NCI-H187 (cell line): ENCODE measurements at regions not wholly inside any gene's neighbourhood (a gene's known extent, or its start where the extent isn't known, plus 50 kb on each side); places are given as distances from the start of the nearest gene placed in this dataset.

Source experiments
- DNase-seq, 2 experiments: peaks; one replicate each; lab custom pipeline; 2025; lab: John Stamatoyannopoulos, UW

DNA sequence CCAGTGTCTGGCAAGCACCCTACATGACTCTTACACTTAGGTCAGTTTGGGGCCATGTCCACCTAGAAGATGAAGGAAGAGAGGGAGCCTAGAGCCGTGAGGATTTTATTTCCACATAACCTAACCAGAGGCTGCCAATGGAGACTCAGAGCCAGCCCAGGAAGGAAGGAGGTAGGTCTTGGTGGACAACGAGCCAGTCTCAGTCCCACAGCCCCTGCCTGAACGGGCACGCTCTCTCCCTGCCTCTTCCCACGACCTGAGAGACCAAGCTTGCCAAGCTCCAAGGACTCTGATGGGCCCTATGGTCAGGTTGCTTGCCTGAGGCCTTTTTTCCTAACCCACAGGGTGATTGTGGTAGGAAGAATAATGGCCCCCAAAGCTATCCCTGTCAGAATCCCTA lies 188.4 kb downstream of the TFCP2L1 start:
- no peak for DNase-seq

DNA sequence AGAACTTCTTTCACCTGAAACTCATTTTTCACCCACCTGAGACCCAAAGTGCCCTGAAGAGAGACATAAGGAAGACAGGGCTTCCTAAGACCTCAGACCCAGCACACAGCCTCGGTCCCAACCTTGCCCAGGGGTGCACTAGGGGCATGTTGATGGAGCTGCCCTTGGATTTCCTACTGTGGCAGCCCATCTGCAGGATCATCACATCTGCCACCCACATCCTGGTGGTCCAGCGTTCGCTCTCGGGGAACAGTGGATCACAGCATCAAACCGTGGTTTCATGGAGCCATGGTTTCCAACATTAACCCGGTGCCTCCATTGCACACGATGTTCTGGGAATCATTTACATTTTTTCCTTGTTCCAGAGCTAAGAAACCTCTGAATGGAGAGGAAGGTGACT lies 186.4 kb downstream of the TFCP2L1 start:
- no peak for DNase-seq

DNA sequence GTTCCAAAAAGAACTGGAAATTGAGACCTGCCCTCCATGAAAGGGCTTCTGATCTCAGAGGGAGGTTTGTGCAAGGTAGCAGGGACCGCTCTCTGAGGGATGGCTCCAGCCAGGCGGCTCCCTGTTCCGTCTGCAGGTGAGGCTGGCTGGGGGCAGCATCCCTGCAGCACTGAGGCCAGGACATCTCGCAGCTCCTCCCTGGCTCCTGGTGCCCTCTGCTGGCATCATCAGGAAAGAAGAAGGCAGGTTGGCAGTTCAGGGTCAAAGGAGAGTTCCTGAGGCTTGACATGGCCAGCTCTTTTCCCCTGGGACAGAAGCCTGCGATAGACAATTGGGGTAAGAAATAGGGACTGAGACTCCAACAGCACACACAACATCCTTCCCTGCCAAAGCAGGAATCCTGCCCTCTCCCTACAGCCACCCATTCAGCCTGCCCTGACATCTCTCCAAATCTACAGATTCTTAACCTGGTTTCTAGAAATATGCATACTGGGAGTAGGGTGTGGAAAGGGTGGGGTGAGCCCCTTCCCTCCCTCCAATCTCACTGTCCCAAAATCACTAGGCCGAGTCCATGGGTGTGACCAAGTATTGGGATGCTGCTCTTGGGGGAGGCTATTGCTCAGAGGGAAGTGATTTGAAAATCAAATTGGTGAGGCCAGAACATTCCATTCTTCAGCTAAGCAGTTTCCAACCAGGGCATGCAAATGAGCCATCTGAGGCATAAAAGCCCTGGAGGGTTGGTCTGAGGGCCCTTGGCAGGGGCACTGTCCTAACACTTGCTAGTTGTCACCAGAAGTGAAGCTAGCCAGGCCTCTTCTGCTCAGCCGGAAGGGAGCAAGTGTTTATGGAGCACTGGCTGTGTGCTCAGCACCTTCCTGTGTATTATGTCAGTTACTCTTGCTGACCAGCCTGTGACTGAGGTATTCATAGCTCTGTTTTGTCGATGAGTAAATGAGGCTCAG lies 185.4 kb downstream of the TFCP2L1 start:
- no peak for DNase-seq

DNA sequence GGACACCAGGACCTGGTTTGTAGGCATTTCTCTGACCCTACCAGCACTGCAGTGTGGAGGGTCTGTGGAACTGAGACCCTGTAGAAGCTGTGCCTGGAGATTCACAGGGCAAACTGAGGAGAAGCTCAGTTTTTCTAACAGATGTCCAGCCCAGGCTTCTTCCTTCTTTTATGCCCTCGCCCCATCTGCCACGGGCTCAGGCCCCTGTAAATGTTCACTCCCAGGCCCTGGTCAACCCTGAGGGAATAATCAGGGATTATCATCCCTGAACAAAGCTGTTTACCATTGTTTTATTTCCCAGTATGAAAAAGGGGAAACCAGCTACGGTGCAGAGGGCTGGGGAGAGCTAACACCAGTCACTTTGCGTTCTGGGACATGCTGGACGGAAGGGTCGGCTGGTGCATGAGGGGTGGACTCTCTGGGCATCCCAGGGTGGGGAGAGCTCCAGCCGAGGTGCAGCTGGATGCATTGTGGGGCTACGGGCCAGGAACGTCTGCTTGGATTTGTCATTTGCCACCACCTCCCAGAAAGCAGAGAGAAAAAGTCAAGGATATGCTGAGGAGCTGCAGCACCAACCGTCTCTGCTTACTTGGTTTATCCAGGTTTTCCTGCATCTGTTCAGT lies 183.8 kb downstream of the TFCP2L1 start:
- DNase-seq = no peak

DNA sequence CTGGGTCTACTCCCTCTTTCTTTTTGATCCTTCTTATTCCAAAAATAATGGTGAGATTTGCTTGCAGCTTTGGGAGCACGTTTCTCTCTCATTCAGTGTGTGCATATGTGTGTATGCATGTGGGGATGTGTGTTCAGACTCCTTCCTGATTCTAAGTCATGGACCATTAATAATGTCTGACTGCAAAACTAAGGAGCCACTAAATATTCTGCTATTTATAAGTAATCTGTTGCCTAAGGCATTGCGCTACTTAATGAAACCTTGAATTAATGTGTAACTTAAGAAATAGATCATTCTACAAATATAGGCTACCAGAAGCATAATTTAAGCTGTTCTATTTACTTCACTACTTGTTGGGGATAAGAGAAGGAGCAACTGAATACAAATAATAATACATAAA lies 182.1 kb downstream of the TFCP2L1 start:
- DNase-seq = no peak

DNA sequence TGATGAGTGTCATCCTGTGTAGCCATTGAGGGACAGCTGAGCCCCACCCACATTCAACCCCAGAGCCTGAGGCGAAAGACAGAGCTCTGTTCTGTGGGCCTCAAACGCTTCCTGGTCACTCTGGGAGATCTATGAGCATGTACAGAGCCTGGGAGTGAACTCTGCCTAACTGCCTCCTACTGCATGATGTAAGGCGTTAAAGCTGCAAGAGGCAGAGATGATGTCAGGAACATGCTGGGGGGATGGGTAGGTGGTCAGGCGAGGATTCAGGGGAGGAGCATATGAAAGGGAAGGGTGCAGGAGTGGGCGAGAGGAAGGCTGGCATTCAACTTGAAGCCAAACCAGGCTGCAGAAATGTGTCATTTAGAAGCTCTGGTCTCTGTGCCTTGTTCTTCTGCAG lies 181.0 kb downstream of the TFCP2L1 start:
- DNase-seq = no peak

DNA sequence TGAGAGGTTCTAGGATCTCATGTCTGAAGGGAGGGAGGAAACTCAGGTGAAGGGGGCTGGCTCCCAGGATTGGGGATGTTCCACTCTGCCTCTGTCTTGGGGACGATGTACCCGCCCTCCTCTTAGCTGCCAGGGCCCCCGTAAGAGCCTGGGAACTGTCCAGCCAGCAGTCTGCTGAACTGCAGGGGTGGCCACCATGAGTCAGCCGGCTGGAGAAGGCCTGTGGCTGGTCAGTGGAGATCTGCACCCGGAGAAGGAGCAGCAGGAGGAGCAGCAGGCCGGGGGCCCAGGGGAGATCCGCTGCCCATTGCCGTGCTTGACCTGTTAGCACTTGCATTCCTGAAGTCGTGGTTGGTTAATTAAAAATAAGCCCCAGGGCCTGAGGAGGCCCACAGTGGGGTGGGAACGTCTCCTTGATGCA lies 180.3 kb downstream of the TFCP2L1 start:
- no peak for DNase-seq

DNA sequence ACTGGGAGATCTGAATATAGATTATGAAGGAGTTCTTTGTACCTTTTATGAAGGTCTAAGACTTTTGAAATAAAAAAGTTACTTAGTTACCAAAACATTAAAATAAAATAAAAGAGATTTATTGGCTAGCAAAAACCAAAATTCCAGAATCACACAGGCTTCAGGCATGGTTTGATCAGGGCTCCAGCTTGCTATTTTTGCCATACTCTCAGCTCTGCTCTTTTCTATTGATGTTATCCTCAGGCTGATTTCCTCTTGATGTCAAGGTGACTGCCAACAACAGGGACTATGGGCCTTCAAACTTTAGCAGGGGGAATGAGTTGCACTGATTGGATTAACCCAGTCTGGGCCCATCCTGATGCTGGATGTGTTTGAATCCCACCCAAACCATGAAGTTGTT lies 174.1 kb downstream of the TFCP2L1 start:
- DNase-seq = no peak

DNA sequence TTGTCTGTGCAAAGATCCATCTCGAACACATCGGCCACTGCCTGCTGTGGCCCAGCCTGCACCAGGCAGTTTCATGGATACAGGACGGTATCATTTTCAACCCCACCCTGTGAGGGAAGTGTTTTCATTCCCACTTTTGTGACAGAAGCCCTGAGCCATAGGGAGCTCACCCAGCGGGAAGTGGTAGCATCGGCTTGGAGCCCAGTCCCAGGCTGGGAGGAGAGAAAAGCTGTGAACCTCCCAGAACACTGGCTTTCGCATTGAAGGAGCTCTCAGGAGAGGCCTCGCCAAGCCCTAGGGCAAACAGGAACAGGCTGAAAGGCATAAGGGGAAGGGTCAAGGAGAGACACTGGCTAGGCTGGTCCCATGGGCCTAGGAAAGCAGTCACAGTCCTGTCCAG lies 166.1 kb downstream of the TFCP2L1 start:
- DNase-seq = no peak

DNA sequence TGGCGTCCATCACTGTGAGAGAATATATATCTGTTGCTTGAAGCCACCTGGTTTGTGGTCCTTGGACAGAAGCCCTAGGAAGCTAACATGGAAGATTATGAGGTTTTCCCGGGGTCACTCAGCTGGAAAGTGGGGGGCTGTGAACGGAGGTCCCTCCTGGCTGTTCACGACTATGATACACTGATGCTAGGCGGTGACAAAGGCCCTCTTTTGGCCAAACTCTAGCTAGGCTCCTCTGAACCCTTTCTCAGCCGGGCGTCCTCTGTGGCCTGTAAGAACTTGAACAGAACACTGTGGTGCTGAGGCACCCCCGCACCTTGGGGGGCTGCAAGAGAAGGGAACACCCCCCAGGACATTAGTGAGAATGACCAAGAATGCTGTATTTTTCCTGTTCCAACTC lies 164.6 kb downstream of the TFCP2L1 start:
- DNase-seq = no peak

DNA sequence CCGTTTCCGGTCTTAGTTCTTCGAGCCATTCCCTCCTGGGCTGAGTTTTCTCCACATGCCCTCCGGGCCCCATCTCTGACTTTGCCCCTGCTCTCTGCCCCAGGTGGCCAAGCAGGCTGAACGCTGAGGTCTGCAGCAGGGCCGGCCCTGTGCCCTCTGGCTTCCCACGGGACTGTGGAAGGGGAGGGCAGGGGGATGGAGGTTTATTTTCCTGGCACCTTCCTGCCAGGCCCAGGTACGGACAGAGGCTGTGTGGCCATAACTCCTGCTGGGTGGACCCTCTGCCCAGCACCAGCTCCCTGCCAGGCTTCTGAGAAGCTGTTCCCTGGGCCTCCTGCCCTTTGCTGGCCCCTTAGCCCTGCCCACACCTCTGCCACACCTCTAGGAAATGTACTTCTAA lies 164.0 kb downstream of the TFCP2L1 start:
- no peak for DNase-seq

DNA sequence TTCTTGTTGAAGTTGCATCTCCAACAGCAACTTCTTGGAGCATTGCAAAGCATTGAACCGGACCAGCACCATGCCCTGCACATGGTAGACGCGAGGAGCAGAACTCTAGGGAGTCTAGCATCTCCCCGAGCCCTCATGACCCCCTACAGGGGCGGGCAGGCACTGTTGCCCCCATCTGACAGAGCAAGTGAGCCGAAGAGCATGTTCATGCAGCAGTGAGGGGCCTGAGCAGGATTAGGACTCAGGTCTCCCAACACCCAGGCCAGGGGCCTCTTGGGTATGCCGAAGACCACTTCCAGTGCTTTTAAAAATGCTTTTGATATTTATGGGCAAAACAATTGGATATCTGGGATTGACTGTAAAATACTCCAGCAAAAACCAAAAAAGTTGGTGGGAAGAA lies 163.3 kb downstream of the TFCP2L1 start:
- no peak for DNase-seq

DNA sequence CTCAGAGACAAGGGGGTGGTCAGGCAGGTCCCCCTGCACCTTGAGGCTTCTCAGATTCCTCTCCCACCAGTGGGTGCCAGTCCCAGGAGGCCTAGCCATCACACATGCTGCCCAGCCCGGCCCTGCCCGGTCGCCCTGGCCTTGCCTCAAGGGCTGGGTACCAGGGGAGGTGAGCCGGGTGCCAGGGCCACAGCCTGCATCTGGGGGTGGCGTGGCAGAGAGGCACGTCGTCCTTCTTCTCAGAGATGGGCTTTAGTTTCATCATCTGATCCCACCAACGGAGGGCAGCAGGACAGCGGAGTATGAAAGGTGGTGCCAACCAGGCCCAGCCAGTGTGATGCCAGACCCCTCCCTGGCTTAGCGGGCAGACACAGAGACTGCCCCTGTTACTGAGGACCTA lies 161.7 kb downstream of the TFCP2L1 start:
- no peak for DNase-seq

DNA sequence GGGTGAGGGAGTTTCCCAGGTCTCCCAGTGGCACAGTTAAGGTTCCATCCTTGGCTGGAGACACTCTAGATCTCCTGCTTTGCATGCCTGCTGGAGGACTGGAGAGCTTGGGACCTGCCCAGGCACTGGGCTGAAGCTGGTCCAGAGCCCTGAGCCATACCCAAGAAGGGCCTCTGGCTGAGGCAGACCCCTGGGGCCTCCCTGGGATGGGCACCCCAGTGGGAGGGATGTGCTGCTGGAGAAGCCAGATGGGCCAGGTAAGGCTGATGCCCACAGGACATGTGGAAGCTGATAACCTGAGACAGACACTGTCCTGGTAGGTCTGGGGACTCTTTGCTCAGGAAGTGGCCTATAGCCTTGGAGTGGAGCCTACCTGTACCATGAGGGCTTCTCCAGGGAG lies 160.7 kb downstream of the TFCP2L1 start:
- DNase-seq = no peak

DNA sequence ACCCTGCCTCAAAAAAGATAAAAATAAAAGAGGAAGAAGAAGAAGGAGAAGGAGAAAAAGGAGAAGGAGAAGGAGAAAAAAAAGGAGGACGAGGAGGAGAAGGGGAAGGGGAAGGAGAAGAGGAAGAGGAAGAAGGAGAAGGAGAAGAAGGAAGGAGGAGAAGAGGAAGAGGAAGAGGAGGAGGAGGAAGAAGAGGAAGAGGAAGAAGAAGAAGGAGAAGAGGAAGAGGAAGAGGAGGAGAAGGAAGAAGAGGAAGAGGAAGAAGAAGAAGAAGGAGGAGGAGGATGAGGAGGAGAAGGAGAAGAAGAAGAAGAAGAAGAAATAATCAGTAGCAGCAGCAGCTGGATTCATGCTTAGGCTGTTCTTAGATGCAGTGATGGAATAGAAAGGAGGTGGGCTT lies 159.7 kb downstream of the TFCP2L1 start:
- no peak for DNase-seq

DNA sequence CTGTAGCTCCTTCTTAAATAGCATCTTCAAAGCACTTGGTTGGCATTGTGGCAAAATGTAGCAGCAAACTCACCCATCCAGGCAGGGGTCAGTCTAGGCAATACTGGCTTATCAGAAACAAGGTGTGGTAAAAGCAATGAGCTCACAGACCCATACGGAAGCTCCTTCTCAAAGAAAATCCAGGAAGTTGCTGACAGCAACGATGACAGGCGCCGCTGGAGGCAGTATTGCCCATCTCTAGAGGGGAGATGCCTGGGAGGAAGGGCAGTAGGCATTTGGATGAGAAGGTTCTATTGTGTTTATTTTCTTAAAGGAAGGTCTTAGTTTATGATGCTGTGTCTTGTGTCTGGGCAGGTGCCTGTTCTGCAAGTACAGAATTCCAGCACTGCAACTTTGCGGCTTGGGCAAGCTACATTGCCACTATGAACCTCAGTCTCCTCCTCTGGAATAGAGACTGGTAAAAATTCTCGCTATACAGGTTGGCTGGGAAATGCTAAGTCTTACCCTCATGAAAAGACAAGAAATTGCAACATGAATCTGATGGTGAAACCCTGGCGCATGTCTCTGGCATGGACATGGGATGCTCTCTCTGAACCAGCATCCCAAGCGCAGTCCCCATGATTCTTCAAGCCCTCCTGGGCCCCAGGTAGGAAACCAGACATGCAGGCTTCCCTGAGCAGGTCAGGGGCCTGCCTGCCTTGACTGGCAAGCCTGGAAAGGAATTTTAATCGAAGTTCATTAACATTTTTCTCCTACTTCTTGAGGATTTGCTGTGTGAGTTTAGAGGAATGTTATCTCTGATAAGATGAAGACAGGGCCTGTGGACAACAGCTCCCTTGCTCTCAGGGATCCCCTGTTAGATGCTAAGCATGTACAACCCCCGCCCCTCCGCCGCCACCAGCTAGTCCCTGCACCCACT lies 156.0 kb downstream of the TFCP2L1 start:
- no peak for DNase-seq

DNA sequence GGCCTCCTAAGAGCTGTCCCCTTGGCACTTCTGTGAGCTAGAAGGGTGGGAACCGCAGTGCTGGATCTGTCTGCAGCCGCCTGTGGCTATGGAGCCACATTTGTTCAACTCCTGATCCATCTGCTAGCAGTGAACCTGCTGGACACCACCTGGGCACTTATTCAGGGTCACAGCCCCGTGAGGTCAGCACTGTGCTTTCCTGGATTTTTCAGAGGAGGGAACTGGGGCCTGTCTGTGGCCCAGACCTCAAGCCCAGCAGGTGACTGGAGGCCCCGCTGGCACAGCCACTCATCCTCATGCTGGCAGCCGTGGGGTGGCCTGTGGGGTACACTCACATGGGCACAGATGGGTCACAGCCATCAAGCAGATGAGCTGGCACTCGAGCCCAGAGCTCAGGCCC lies 155.3 kb downstream of the TFCP2L1 start:
- DNase-seq = no peak

DNA sequence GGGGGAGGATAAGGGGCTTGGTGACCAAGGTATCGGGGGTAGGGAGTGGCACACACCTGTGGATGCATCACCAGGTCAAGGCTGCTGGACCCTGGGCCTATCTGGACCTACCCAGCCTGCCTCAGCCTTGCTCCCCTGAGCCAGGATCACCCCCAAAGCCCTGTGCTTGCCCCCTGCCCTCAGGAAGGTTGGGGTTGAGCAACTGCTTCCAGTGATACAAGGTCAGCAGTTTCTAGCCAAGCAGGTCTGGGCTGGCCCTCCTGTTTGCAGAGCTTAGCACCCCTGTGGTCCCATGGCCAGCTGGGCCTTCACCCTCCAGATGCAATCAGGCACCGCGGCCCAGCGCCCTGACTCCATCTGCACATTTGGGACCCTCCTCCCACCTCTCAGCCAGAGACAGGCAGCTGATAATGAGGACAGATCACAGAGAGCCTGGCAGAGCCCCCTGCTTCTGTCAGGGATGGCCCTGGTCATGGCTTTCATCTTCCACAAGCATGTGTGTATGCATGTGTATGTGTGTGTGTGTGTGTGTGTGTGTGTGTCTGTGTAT lies 154.6 kb downstream of the TFCP2L1 start:
- DNase-seq = no peak

DNA sequence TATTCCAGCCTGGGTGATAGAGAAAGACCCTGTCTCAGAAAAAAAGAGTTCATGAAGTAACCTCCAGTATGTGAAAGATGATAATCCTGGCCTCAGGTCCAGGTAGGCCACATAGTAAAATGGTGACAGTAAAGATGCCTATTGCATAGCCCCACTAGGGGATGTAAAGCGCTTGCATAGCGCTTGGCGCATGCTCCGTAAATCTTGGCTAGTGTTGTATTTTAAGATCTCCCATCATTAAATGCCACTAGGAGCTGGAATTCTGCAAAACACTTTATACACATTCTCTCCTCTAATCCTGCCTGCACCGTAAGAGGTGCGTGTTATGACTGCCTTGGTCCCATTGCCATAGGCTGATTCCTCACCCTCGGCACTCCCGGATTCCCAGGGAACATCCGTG lies 153.6 kb downstream of the TFCP2L1 start:
- DNase-seq = no peak

DNA sequence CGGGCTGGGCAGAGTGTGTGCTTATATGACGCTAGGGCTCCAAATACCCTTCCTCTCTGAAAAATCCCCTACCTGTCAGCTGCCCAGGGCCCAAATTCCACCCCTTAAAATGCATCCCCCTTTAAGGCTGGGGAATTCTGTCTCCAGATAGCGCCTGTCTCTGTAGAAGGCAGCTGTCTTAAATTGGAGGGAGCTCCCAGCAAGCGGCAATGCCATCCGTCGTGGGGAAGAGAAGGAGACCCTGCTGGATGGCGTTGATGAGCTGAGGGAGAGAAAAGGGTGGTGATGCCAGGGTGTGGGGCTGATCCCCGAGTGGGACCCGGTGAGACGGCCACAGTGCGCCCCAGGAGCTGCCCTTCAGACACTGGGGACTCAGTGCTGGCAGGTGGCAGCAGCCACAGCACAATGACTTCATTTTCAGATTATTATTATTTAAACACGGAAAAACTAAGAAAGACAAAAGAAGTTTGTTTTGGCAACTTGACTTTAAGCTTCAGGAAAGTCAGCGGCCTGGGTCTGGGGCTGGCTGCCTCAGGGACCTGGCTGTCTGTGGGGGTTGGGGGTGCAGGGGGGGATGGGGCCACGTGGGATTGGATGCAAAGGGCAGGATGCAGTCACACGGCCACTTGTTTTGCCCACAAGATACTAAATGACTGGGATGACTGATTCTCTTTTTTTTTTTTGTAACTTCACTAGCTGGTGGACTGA lies 152.8 kb downstream of the TFCP2L1 start:
- DNase-seq = no peak

DNA sequence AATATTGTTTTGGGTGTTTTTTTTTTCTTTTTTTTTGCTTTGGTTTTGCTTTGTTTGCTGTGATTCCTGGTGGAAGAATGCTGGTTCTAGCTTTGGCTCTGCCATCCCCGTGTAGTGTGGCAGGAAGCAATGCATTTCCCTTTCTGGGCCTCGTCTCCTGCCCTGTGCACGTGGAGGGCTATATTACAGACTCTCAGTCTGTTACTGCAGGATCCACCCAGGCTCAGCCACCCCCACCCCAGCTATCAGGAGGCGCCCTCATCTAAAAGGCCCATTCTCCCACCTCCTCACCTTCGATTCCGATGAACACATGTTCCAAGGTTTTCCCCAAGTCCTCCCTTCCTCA lies 152.3 kb downstream of the TFCP2L1 start:
- DNase-seq = no peak
